Stimulated activated CD8-positive, alpha-beta memory T cell treated with anti-CD3 and anti-CD28 coated beads, Interleukin-15, amount 100 ng/mL, for 4 hours (primary cell): ENCODE measurements at regions not wholly inside any gene's neighbourhood (a gene's known extent, or its start where the extent isn't known, plus 50 kb on each side); places are given as distances from the start of the nearest gene placed in this dataset.

Experiments used
- DNase-seq, 2 donors: peaks; one replicate each; pipeline ENCODE4 v3.0.0-alpha.2; 2020; ENCODE audit warnings: low read depth in 2 of 2

- DNase-seq, result no peak
Measured at GRCh38 chr10:131750171-131750895, 150.5 kb upstream of the PPP2R2D start.

- no peak for DNase-seq
Measured at GRCh38 chr10:131750973-131751826, 149.6 kb upstream of the PPP2R2D start.

GRCh38 chr10:131751827-131752775, 148.7 kb upstream of the PPP2R2D start:
- no peak for DNase-seq

GRCh38 chr10:131753336-131753735, 147.5 kb upstream of the PPP2R2D start:
- no peak for DNase-seq

- DNase-seq, result no peak
Measured at GRCh38 chr10:131755200-131755599, 145.6 kb upstream of the PPP2R2D start.

GRCh38 chr10:131757285-131758058, 143.3 kb upstream of the PPP2R2D start:
- no peak for DNase-seq

GRCh38 chr10:131758062-131758938, 142.5 kb upstream of the PPP2R2D start:
- no peak for DNase-seq

GRCh38 chr10:131758939-131759301, 141.9 kb upstream of the PPP2R2D start:
- no peak for DNase-seq

- DNase-seq, result no peak
Measured at GRCh38 chr10:131759347-131759746, 141.5 kb upstream of the PPP2R2D start.

GRCh38 chr10:131760416-131761166, 140.2 kb upstream of the PPP2R2D start:
- DNase-seq, result no peak

- DNase-seq, result no peak
Measured at GRCh38 chr10:131762789-131763696, 137.8 kb upstream of the PPP2R2D start.

GRCh38 chr10:131764929-131765328, 135.9 kb upstream of the PPP2R2D start:
- no peak for DNase-seq

GRCh38 chr10:131766096-131766495, 134.7 kb upstream of the PPP2R2D start:
- no peak for DNase-seq

GRCh38 chr10:131767716-131768115, 133.1 kb upstream of the PPP2R2D start:
- DNase-seq, result no peak

- no peak for DNase-seq
Measured at GRCh38 chr10:131769571-131770410, 131.0 kb upstream of the PPP2R2D start.

GRCh38 chr10:131770946-131771633, 129.7 kb upstream of the PPP2R2D start:
- no peak for DNase-seq
